ENCODE measurements at regions not wholly inside any gene's neighbourhood (a gene's known extent, or its start where the extent isn't known, plus 50 kb on each side); places are given as distances from the start of the nearest gene placed in this dataset.

DNA sequence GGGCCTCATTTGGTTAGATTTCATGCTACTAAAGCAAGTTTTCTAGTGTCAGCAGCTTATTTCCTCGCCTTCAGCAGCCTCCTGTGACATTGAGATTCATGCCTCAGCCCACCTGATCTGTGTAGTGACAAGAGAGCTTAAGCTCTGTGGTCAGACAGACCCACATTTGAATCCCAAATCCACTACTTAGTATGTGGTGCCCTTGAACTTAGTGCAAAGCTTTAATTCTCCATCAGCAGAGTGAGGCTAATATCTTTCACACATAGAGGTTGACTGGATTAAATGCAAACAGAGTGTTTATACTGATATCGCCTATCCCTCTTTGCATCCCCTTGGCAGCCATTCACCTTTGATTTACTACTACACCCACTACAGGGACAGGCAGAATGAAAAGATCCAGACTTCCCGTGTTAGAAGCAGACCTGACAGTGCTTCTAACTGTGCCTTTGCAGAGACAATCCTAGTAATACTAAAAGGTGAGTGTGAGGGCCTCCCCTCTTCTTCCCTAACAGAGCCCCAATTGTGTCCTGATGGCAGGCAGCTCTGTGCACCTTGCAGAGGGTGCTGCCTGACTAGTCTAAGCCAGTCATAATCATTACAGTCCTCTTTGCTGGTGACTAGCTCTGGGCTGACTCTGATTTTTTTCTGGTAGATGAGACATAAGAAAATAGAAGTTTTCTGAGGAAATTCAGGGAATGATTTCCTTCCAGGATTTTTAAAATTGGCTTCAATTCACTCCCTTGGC, 264.0 kb downstream of the CTH start (continued):
- TF ChIP-seq, protein P1, sequence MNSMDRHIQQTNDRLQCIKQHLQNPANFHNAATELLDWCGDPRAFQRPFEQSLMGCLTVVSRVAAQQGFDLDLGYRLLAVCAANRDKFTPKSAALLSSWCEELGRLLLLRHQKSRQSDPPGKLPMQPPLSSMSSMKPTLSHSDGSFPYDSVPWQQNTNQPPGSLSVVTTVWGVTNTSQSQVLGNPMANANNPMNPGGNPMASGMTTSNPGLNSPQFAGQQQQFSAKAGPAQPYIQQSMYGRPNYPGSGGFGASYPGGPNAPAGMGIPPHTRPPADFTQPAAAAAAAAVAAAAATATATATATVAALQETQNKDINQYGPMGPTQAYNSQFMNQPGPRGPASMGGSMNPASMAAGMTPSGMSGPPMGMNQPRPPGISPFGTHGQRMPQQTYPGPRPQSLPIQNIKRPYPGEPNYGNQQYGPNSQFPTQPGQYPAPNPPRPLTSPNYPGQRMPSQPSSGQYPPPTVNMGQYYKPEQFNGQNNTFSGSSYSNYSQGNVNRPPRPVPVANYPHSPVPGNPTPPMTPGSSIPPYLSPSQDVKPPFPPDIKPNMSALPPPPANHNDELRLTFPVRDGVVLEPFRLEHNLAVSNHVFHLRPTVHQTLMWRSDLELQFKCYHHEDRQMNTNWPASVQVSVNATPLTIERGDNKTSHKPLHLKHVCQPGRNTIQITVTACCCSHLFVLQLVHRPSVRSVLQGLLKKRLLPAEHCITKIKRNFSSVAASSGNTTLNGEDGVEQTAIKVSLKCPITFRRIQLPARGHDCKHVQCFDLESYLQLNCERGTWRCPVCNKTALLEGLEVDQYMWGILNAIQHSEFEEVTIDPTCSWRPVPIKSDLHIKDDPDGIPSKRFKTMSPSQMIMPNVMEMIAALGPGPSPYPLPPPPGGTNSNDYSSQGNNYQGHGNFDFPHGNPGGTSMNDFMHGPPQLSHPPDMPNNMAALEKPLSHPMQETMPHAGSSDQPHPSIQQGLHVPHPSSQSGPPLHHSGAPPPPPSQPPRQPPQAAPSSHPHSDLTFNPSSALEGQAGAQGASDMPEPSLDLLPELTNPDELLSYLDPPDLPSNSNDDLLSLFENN (IDR thresholded peaks at IDR 0.05; ENCODE audit: low read depth in 2 of 2, low read length in 2 of 2), result 0 out of 4 replicates have a peak, but pooled peaks of 1 of the 2 experiments have one; percentile 26
- peak; percentile 74 for TF ChIP-seq FOXM1 (IDR thresholded peaks at IDR 0.05; ENCODE audit: low read depth)
- no peak for TF ChIP-seq FOXM1 (CRISPR knock-in tag; IDR thresholded peaks at IDR 0.05; ENCODE audit: low read depth)
- TF ChIP-seq, protein P2, sequence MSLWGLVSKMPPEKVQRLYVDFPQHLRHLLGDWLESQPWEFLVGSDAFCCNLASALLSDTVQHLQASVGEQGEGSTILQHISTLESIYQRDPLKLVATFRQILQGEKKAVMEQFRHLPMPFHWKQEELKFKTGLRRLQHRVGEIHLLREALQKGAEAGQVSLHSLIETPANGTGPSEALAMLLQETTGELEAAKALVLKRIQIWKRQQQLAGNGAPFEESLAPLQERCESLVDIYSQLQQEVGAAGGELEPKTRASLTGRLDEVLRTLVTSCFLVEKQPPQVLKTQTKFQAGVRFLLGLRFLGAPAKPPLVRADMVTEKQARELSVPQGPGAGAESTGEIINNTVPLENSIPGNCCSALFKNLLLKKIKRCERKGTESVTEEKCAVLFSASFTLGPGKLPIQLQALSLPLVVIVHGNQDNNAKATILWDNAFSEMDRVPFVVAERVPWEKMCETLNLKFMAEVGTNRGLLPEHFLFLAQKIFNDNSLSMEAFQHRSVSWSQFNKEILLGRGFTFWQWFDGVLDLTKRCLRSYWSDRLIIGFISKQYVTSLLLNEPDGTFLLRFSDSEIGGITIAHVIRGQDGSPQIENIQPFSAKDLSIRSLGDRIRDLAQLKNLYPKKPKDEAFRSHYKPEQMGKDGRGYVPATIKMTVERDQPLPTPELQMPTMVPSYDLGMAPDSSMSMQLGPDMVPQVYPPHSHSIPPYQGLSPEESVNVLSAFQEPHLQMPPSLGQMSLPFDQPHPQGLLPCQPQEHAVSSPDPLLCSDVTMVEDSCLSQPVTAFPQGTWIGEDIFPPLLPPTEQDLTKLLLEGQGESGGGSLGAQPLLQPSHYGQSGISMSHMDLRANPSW (CRISPR knock-in tag; IDR thresholded peaks at IDR 0.05), result no peak
- TF ChIP-seq YY1 (IDR thresholded peaks at IDR 0.05; ENCODE audit: borderline replicate concordance in 1 of 3, control insufficient read depth in 1 of 3, extremely low read depth in 1 of 3, insufficient read depth in 3 of 3, insufficient read length in 1 of 3, insufficient replicate concordance in 2 of 3, low read depth in 1 of 3, low read length in 2 of 3), result peak in 1 of 3 experiments; percentile 54
- TF ChIP-seq RCOR1 (IDR thresholded peaks at IDR 0.05; ENCODE audit: borderline replicate concordance in 1 of 2, low read depth in 2 of 2, low read length in 2 of 2), result peak; percentile 52 to 62; a peak in 2 of 4 replicates
- TF ChIP-seq EGR1 (conservative IDR thresholded peaks at IDR 0.05), result peak; percentile 78
- TF ChIP-seq POLR2AphosphoS5 (IDR thresholded peaks at IDR 0.05; ENCODE audit: control insufficient read depth, insufficient read depth, low read depth, low read length), result peak; percentile 90
- TF ChIP-seq BCOR (IDR thresholded peaks at IDR 0.05), result 0 out of 2 replicates have a peak, but pooled peaks have one; percentile 9
- 0 out of 4 replicates have a peak, but pooled peaks of 1 of the 2 experiments have one; percentile 54 for TF ChIP-seq NONO (IDR thresholded peaks at IDR 0.05; ENCODE audit: low read depth in 2 of 2, low read length in 1 of 2)
- TF ChIP-seq, protein P3, sequence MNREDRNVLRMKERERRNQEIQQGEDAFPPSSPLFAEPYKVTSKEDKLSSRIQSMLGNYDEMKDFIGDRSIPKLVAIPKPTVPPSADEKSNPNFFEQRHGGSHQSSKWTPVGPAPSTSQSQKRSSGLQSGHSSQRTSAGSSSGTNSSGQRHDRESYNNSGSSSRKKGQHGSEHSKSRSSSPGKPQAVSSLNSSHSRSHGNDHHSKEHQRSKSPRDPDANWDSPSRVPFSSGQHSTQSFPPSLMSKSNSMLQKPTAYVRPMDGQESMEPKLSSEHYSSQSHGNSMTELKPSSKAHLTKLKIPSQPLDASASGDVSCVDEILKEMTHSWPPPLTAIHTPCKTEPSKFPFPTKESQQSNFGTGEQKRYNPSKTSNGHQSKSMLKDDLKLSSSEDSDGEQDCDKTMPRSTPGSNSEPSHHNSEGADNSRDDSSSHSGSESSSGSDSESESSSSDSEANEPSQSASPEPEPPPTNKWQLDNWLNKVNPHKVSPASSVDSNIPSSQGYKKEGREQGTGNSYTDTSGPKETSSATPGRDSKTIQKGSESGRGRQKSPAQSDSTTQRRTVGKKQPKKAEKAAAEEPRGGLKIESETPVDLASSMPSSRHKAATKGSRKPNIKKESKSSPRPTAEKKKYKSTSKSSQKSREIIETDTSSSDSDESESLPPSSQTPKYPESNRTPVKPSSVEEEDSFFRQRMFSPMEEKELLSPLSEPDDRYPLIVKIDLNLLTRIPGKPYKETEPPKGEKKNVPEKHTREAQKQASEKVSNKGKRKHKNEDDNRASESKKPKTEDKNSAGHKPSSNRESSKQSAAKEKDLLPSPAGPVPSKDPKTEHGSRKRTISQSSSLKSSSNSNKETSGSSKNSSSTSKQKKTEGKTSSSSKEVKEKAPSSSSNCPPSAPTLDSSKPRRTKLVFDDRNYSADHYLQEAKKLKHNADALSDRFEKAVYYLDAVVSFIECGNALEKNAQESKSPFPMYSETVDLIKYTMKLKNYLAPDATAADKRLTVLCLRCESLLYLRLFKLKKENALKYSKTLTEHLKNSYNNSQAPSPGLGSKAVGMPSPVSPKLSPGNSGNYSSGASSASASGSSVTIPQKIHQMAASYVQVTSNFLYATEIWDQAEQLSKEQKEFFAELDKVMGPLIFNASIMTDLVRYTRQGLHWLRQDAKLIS (CRISPR knock-in tag; IDR thresholded peaks at IDR 0.05), result 0 out of 2 replicates have a peak, but pooled peaks have one; percentile 17
- TF ChIP-seq TRIM24 (IDR thresholded peaks at IDR 0.05), result peak; percentile 46 to 62; a peak in 2 of 4 replicates
- TF ChIP-seq MAFF (IDR thresholded peaks at IDR 0.05; ENCODE audit: low read length), result no peak
- no peak for TF ChIP-seq BMI1 (IDR thresholded peaks at IDR 0.05; ENCODE audit: low read length)
- peak; percentile 94 for TF ChIP-seq TAL1 (IDR thresholded peaks at IDR 0.05)
- peak; percentile 63; the same call in 1 of the 2 replicates for TF ChIP-seq CREB1 (IDR thresholded peaks at IDR 0.05)
- TF ChIP-seq CREB1 (CRISPR knock-in tag; IDR thresholded peaks at IDR 0.05), result no peak

Measured in K562 (cell line).